Smooth muscle cell (in vitro differentiated cells): ENCODE measurements at regions not wholly inside any gene's neighbourhood (a gene's known extent, or its start where the extent isn't known, plus 50 kb on each side); places are given as distances from the start of the nearest gene placed in this dataset.

Source experiments
- DNase-seq: peaks from one replicate; lab custom pipeline; 2025; ENCODE audit not compliant: unreplicated experiment; lab: John Stamatoyannopoulos, UW
- H2AFZ ChIP-seq: fragments of 200-600 bp; sonication (generic); 2 replicates; pipeline ENCODE4 v1.6.0; 2016; ENCODE audit warnings: antibody characterized with exemption, low read depth, mild to moderate bottlenecking
- H3F3A ChIP-seq: fragments of 200-600 bp; sonication (generic); 2 replicates; pipeline ENCODE4 v1.6.0; 2017; ENCODE audit warnings: antibody characterized with exemption, low read depth
- H3K27ac ChIP-seq: fragments of 200-600 bp; sonication (generic); 2 replicates; pipeline ENCODE4 v1.5.1; 2016; ENCODE audit warnings: low read depth, mild to moderate bottlenecking
- H3K27me3 ChIP-seq: fragments of 200-600 bp; sonication (generic); 2 replicates; pipeline ENCODE4 v1.6.1; 2016; ENCODE audit warnings: low read depth, mild to moderate bottlenecking
- H3K36me3 ChIP-seq: fragments of 200-600 bp; sonication (generic); 2 replicates; pipeline ENCODE4 v1.5.1; 2016; ENCODE audit warnings: low read depth
- H3K4me1 ChIP-seq: fragments of 200-600 bp; sonication (generic); 2 replicates; pipeline ENCODE4 v1.5.1; 2016; ENCODE audit warnings: low read depth
- H3K4me2 ChIP-seq: fragments of 200-600 bp; sonication (generic); 2 replicates; pipeline ENCODE4 v1.6.0; 2016; ENCODE audit warnings: mild to moderate bottlenecking
- H3K4me3 ChIP-seq: fragments of 200-600 bp; sonication (generic); 2 replicates; pipeline ENCODE4 v1.5.1; 2016; ENCODE audit warnings: mild to moderate bottlenecking
- H3K79me2 ChIP-seq: fragments of 200-600 bp; sonication (generic); 2 replicates; pipeline ENCODE4 v1.6.0; 2016; ENCODE audit warnings: low read depth, mild to moderate bottlenecking
- H3K9ac ChIP-seq: fragments of 200-600 bp; sonication (generic); 2 replicates; pipeline ENCODE4 v1.6.0; 2016; ENCODE audit warnings: low read depth
- H3K9me3 ChIP-seq: fragments of 200-600 bp; sonication (generic); replicated peaks from 2 replicates; pipeline ENCODE4 v1.5.1; 2016; ENCODE audit warnings: low read depth
- H4K20me1 ChIP-seq: fragments of 200-600 bp; sonication (generic); 2 replicates; pipeline ENCODE4 v1.6.0; 2016; ENCODE audit warnings: low read depth
- CTCF ChIP-seq: fragments of 200-600 bp; sonication (generic); IDR thresholded peaks from 2 replicates; pipeline ENCODE4 v1.5.1; 2017; ENCODE audit warnings: borderline replicate concordance, mild to moderate bottlenecking, antibody characterized with exemption; ENCODE audit not compliant: insufficient read depth, poor library complexity, severe bottlenecking
- WGBS: methylation state at CpG from one replicate; pipeline ENCODE4 v1.1.7; 2016; ENCODE audit warnings: low lambda C conversion rate; 5-methylcytosine and 5-hydroxymethylcytosine counted together

- Histone ChIP-seq H3K27me3 (no peaks in the 10 kb centered on the region), H3K4me1 (no peaks in the 10 kb centered on the region), H3K27ac (no peak overlapping the region), H3K9me3 (no peaks in the 10 kb centered on the region), H3K79me2 (no peaks in the 10 kb centered on the region), H3F3A (no peaks in the 10 kb centered on the region), H3K4me2 (no peak overlapping the region), H4K20me1 (no peaks in the 10 kb centered on the region), H3K4me3 (no peak overlapping the region), H3K9ac (no peak overlapping the region), H2AFZ (no peak overlapping the region), H3K36me3 (no peaks in the 10 kb centered on the region)
- no peak for TF ChIP-seq CTCF
- WGBS: 83% methylated on average over 4 of the region's 4 CpGs
- DNase-seq: no peak
These were observed 282.5 kb upstream of the RASGEF1B start for GRCh38 chr4:81754169-81754568.

- WGBS: 92% methylated on average over 6 of the region's 6 CpGs
- DNase-seq: no peak
- TF ChIP-seq CTCF: no peak
These were observed 280.0 kb upstream of the RASGEF1B start for GRCh38 chr4:81751531-81752289.

GRCh38 chr4:81747242-81747930, 275.7 kb upstream of the RASGEF1B start:
- H3F3A ChIP-seq: no peaks in the 10 kb centered on the region
- H3K9me3 ChIP-seq: no peaks in the 10 kb centered on the region
- DNase-seq: no peak
- no peak overlapping the region for H2AFZ ChIP-seq
- no peaks in the 10 kb centered on the region for H3K27me3 ChIP-seq
- WGBS: 65% methylated on average over 2 of the region's 2 CpGs
- H3K36me3 ChIP-seq: no peaks in the 10 kb centered on the region
- no peak overlapping the region for H3K9ac ChIP-seq
- no peak overlapping the region for H3K27ac ChIP-seq
- no peak overlapping the region for H3K4me3 ChIP-seq
- no peak overlapping the region for H3K4me2 ChIP-seq
- no peaks in the 10 kb centered on the region for H3K4me1 ChIP-seq
- H4K20me1 ChIP-seq: no peaks in the 10 kb centered on the region
- TF ChIP-seq CTCF: no peak
- no peaks in the 10 kb centered on the region for H3K79me2 ChIP-seq

More at GRCh38 chr4:81751531-81752289, 280.0 kb upstream of the RASGEF1B start:
- no peak overlapping the region for H3K4me2 ChIP-seq
- no peaks in the 10 kb centered on the region for H3K36me3 ChIP-seq
- H3F3A ChIP-seq: no peaks in the 10 kb centered on the region
- no peaks in the 10 kb centered on the region for H3K79me2 ChIP-seq
- H3K27ac ChIP-seq: no peak overlapping the region
- no peaks in the 10 kb centered on the region for H3K4me1 ChIP-seq
- H3K27me3 ChIP-seq: no peaks in the 10 kb centered on the region
- H4K20me1 ChIP-seq: no peaks in the 10 kb centered on the region
- no peak overlapping the region for H3K9ac ChIP-seq
- no peak overlapping the region for H2AFZ ChIP-seq
- H3K4me3 ChIP-seq: no peak overlapping the region
- no peaks in the 10 kb centered on the region for H3K9me3 ChIP-seq
